Osteocyte (in vitro differentiated cells): ENCODE measurements at regions not wholly inside any gene's neighbourhood (a gene's known extent, or its start where the extent isn't known, plus 50 kb on each side); places are given as distances from the start of the nearest gene placed in this dataset.
"Not testable (repeated sequence)": the region's sequence is repeated elsewhere in the genome, so short reads cannot be mapped to it uniquely, and the experiment has no call there.

Experiments used
- DNase-seq: peaks from one replicate; pipeline ENCODE4 v3.0.0; 2021; ENCODE audit warnings: mixed read lengths; ENCODE audit not compliant: unreplicated experiment; ENCODE audit errors: extremely low spot score
- H3K27ac Mint-ChIP-seq: one replicate; pipeline ENCODE4 v1.8.0; 2021; ENCODE audit warnings: mild to moderate bottlenecking, mixed read lengths; ENCODE audit not compliant: unreplicated experiment
- H3K27me3 Mint-ChIP-seq: one replicate; pipeline ENCODE4 v1.8.0; 2021; ENCODE audit warnings: mixed read lengths; ENCODE audit not compliant: unreplicated experiment
- H3K36me3 Mint-ChIP-seq: one replicate; pipeline ENCODE4 v1.8.0; 2021; ENCODE audit warnings: mixed read lengths; ENCODE audit not compliant: unreplicated experiment
- H3K4me1 Mint-ChIP-seq: one replicate; pipeline ENCODE4 v1.8.0; 2021; ENCODE audit warnings: mixed read lengths; ENCODE audit not compliant: unreplicated experiment
- H3K4me3 Mint-ChIP-seq: one replicate; pipeline ENCODE4 v1.8.0; 2021; ENCODE audit warnings: mild to moderate bottlenecking, moderate library complexity, mixed read lengths; ENCODE audit not compliant: unreplicated experiment
- H3K9me3 Mint-ChIP-seq: one replicate; pipeline ENCODE4 v1.8.0; 2021; ENCODE audit warnings: mixed read lengths; ENCODE audit not compliant: unreplicated experiment
- TF ChIP-seq, protein P1 (sequence below): fragments of 200-600 bp; sonication (generic); IDR thresholded peaks from 2 replicates; pipeline ENCODE4 v1.5.0; 2021; ENCODE audit warnings: antibody characterized with exemption, mild to moderate bottlenecking, moderate library complexity

GRCh38 chr3:82596805-82597204 is 835.4 kb upstream of the GBE1 start:
- Mint-ChIP-seq H3K4me1 (no peaks in the 10 kb centered on the region), H3K27ac (no peak overlapping the region), H3K9me3 (peaks cover 23% of the 10 kb centered on the region), H3K36me3 (peaks cover 3% of the 10 kb centered on the region), H3K27me3 (no peaks in the 10 kb centered on the region), H3K4me3 (no peak overlapping the region)
- DNase-seq: no peak
- TF ChIP-seq, protein P1, sequence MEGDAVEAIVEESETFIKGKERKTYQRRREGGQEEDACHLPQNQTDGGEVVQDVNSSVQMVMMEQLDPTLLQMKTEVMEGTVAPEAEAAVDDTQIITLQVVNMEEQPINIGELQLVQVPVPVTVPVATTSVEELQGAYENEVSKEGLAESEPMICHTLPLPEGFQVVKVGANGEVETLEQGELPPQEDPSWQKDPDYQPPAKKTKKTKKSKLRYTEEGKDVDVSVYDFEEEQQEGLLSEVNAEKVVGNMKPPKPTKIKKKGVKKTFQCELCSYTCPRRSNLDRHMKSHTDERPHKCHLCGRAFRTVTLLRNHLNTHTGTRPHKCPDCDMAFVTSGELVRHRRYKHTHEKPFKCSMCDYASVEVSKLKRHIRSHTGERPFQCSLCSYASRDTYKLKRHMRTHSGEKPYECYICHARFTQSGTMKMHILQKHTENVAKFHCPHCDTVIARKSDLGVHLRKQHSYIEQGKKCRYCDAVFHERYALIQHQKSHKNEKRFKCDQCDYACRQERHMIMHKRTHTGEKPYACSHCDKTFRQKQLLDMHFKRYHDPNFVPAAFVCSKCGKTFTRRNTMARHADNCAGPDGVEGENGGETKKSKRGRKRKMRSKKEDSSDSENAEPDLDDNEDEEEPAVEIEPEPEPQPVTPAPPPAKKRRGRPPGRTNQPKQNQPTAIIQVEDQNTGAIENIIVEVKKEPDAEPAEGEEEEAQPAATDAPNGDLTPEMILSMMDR: no peak

- Mint-ChIP-seq H3K36me3 (peaks cover 3% of the 10 kb centered on the region), H3K27me3 (no peaks in the 10 kb centered on the region), H3K9me3 (peaks cover 23% of the 10 kb centered on the region), H3K4me3 (no peak overlapping the region), H3K27ac (no peak overlapping the region), H3K4me1 (no peaks in the 10 kb centered on the region)
- TF ChIP-seq, protein P1: no peak
- no peak for DNase-seq
These were observed 834.1 kb upstream of the GBE1 start for GRCh38 chr3:82595530-82595929.

DNA sequence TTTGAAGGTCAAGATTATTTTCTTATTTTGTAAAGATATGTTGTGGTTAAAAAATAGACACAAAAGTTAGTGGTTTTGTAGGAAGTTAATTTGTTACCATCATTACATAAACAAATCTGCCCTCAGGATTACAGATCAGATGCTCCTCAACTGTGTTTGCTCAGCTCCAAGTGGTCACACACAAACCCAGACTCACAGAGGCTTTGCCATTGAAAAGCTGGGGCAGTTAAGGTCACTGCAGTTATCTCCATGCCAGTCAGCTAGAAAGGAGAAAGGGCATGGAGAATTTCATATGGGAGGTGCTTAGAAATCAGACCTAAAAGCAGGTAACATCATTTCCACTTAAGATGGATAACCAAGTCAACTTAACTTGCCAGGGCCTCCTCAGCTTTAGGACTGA is 825.7 kb upstream of the GBE1 start:
- Mint-ChIP-seq H3K27ac (no peak overlapping the region), H3K4me1 (no peaks in the 10 kb centered on the region), H3K9me3 (no peaks in the 10 kb centered on the region), H3K27me3 (no peaks in the 10 kb centered on the region), H3K4me3 (no peak overlapping the region), H3K36me3 (no peaks in the 10 kb centered on the region)
- no peak for DNase-seq
- TF ChIP-seq, protein P1: no peak

DNA sequence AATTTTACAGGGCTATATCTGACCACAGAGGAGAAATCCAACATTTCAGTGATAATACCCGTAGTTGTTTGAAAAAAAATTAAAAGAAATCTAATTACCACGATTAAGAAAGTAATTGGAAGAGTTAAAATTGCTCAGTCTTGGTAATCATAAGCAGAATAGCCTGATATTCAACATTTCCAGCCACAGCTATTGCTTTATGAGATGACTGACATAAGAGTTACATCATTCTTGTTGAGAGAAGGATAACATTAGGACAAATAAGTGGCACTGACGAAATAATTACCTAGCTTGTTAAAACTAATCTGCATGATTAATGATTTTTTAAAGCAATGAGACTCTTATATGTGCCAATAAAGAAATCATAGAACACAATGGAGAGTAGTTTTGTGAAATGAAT is 825.0 kb upstream of the GBE1 start:
- Mint-ChIP-seq H3K27ac (no peak overlapping the region), H3K27me3 (no peaks in the 10 kb centered on the region), H3K9me3 (no peaks in the 10 kb centered on the region), H3K4me3 (no peak overlapping the region), H3K4me1 (no peaks in the 10 kb centered on the region), H3K36me3 (no peaks in the 10 kb centered on the region)
- DNase-seq: no peak
- TF ChIP-seq, protein P1: no peak

GRCh38 chr3:82586002-82586401 is 824.6 kb upstream of the GBE1 start:
- H3K36me3 Mint-ChIP-seq, DNase-seq, H3K9me3 Mint-ChIP-seq, H3K27me3 Mint-ChIP-seq, H3K27ac Mint-ChIP-seq, H3K4me1 Mint-ChIP-seq, H3K4me3 Mint-ChIP-seq: not testable (repeated sequence)

DNA sequence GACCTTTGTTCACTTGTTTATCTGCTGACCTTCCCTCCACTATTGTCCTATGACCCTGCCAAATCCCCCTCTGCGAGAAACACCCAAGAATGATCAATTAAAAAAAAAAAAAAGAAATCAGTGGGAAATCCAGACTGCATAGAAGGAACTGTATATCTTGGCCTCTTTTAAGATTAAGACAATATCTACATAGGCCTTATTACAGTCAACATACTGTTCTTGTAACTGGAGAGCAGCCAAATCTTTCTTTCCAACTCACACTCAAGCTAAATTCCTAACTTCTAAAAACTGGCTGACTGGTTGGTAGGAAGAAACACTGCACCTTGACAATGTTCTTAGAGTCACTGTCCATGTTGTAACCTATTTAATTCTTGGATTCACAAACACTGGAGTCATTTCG is 824.1 kb upstream of the GBE1 start:
- H3K4me1 Mint-ChIP-seq, DNase-seq, H3K27ac Mint-ChIP-seq, H3K9me3 Mint-ChIP-seq, H3K4me3 Mint-ChIP-seq, H3K36me3 Mint-ChIP-seq, H3K27me3 Mint-ChIP-seq: not testable (repeated sequence)

GRCh38 chr3:82584861-82585260 is 823.4 kb upstream of the GBE1 start:
- H3K27me3 Mint-ChIP-seq, H3K4me1 Mint-ChIP-seq, H3K36me3 Mint-ChIP-seq, DNase-seq, H3K9me3 Mint-ChIP-seq, H3K27ac Mint-ChIP-seq, H3K4me3 Mint-ChIP-seq: not testable (repeated sequence)

DNA sequence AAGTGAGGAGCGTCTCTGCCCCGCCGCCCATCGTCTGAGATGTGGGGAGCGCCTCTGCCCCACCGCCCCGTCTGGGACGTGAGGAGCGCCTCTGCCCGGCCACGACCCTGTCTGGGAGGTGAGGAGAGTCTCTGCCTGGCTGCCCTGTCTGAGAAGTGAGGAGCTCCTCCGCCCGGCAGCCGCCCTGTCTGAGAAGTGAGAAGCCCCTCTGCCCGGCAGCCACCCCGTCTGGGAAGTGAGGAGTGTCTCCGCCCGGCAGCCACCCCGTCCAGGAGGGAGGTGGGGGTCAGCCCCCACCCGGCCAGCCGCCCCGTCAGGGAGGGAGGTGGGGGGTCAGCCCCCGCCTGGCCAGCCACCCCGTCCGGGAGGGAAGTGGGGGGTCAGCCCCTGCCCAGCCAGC is 823.0 kb upstream of the GBE1 start:
- not testable (repeated sequence) for H3K9me3 Mint-ChIP-seq, H3K4me3 Mint-ChIP-seq, DNase-seq, H3K4me1 Mint-ChIP-seq, H3K36me3 Mint-ChIP-seq, H3K27ac Mint-ChIP-seq, H3K27me3 Mint-ChIP-seq
